WTC11 (cell line): ENCODE measurements at regions not wholly inside any gene's neighbourhood (a gene's known extent, or its start where the extent isn't known, plus 50 kb on each side); places are given as distances from the start of the nearest gene placed in this dataset.

ENCODE experiments used
- CBFB ChIP-seq: sonication (generic); formaldehyde crosslinking; IDR thresholded peaks from 2 replicates; pipeline ENCODE4 v1.8.1; 2022; ENCODE audit warnings: mild to moderate bottlenecking, low read depth, missing genetic modification reagents
- CREM ChIP-seq: sonication (generic); formaldehyde crosslinking; IDR thresholded peaks from 2 replicates; pipeline ENCODE4 v1.8.1; 2022; ENCODE audit warnings: mild to moderate bottlenecking, missing genetic modification reagents, moderate library complexity
- CTCF ChIP-seq: fragments of 200-600 bp; IDR thresholded peaks from 2 replicates; pipeline ENCODE4 v1.8.0; 2022; ENCODE audit warnings: antibody characterized with exemption
- FOXP1 ChIP-seq: sonication (generic); formaldehyde crosslinking; IDR thresholded peaks from 2 replicates; pipeline ENCODE4 v1.8.0; 2022; ENCODE audit warnings: missing genetic modification reagents, mild to moderate bottlenecking, moderate library complexity, borderline replicate concordance
- GABPB1 ChIP-seq: sonication (generic); formaldehyde crosslinking; IDR thresholded peaks from 2 replicates; pipeline ENCODE4 v1.8.1; 2023; ENCODE audit warnings: mild to moderate bottlenecking, missing genetic modification reagents
- MAX ChIP-seq: sonication (generic); formaldehyde crosslinking; IDR thresholded peaks from 2 replicates; pipeline ENCODE4 v1.8.0; 2022; ENCODE audit warnings: mild to moderate bottlenecking, missing genetic modification reagents
- MXD4 ChIP-seq: fragments of 250-450 bp; sonication (Bioruptor Pico); IDR thresholded peaks from 2 replicates; pipeline ENCODE4 v1.8.0; 2021; ENCODE audit warnings: mild to moderate bottlenecking, moderate library complexity, borderline replicate concordance
- NFYB ChIP-seq: sonication (generic); formaldehyde crosslinking; conservative IDR thresholded peaks from 2 replicates; pipeline ENCODE4 v1.8.0; 2022; ENCODE audit warnings: low read depth, missing genetic modification reagents
- NR3C1 ChIP-seq: sonication (generic); formaldehyde crosslinking; conservative IDR thresholded peaks from 2 replicates; pipeline ENCODE4 v1.8.1; 2023; ENCODE audit warnings: low read depth, mild to moderate bottlenecking, missing genetic modification reagents
- PRDM15 ChIP-seq: sonication (generic); formaldehyde crosslinking; IDR thresholded peaks from 2 replicates; pipeline ENCODE4 v1.8.0; 2022; ENCODE audit warnings: missing genetic modification reagents
- USF1 ChIP-seq: sonication (generic); formaldehyde crosslinking; IDR thresholded peaks from 2 replicates; pipeline ENCODE4 v1.8.0; 2022; ENCODE audit warnings: mild to moderate bottlenecking, missing genetic modification reagents
- ZNF138 ChIP-seq: sonication (generic); formaldehyde crosslinking; conservative IDR thresholded peaks from 2 replicates; pipeline ENCODE4 v1.8.1; 2022; ENCODE audit warnings: mild to moderate bottlenecking, moderate library complexity, missing genetic modification reagents
- ZNF671 ChIP-seq: fragments of 250-450 bp; sonication (Bioruptor Pico); IDR thresholded peaks from 2 replicates; pipeline ENCODE4 v1.8.0; 2021; ENCODE audit warnings: mild to moderate bottlenecking
- TF ChIP-seq, protein P1 (sequence below): sonication (generic); formaldehyde crosslinking; IDR thresholded peaks from 2 replicates; pipeline ENCODE4 v1.8.1; 2023; ENCODE audit warnings: mild to moderate bottlenecking, moderate library complexity, missing genetic modification reagents

DNA sequence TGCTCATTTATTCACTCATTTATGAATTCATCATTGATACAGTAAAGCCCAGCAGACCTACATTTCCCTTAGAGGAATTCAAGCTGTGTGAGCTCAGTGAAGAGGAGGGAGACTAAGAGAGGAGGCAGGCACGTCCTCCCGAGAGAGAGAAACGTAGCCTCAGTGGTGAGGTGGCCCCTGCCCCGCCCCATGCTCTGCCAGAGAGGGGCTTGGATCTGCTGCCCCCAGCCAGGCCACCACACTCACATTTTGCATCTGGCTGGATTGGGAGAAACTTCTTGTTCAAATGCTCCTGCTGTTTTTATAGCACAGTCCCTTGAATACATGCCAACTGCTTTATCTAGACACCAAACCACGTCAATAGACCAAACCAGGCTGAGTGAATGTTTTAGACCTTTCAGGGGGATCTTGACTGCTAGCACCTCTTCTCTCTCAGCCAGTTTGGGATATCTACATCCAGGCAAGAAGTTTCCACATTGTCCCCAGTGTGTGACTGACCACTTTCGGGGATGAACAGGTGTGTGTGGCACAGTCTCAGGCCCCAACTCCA is 67.7 kb upstream of the AJAP1 start:
- TF ChIP-seq CTCF (no peak), FOXP1 (CRISPR knock-in tag) (no peak), NFYB (CRISPR knock-in tag) (no peak), MXD4 (CRISPR knock-in tag) (no peak), USF1 (CRISPR knock-in tag) (no peak), NR3C1 (no peak), GABPB1 (CRISPR knock-in tag) (no peak), PRDM15 (no peak), MAX (no peak), CREM (CRISPR knock-in tag) (no peak), CBFB (no peak), ZNF138 (no peak), ZNF671 (CRISPR knock-in tag) (no peak)
- TF ChIP-seq, protein P1, sequence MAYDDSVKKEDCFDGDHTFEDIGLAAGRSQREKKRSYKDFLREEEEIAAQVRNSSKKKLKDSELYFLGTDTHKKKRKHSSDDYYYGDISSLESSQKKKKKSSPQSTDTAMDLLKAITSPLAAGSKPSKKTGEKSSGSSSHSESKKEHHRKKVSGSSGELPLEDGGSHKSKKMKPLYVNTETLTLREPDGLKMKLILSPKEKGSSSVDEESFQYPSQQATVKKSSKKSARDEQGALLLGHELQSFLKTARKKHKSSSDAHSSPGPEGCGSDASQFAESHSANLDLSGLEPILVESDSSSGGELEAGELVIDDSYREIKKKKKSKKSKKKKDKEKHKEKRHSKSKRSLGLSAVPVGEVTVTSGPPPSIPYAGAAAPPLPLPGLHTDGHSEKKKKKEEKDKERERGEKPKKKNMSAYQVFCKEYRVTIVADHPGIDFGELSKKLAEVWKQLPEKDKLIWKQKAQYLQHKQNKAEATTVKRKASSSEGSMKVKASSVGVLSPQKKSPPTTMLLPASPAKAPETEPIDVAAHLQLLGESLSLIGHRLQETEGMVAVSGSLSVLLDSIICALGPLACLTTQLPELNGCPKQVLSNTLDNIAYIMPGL (CRISPR knock-in tag): no peak
